ENCODE measurements at regions not wholly inside any gene's neighbourhood (a gene's known extent, or its start where the extent isn't known, plus 50 kb on each side); places are given as distances from the start of the nearest gene placed in this dataset.

GRCh38 chr4:63632858-63633257 is 776.4 kb downstream of the TECRL start:
- no peak for DNase-seq (ENCODE audit: low read depth)

- no peak for DNase-seq (ENCODE audit: low read depth)
Observed at GRCh38 chr4:63620271-63620670, 789.0 kb downstream of the TECRL start.

- no peak for DNase-seq (ENCODE audit: low read depth)
Observed at GRCh38 chr4:63619771-63620170, 789.5 kb downstream of the TECRL start.

GRCh38 chr4:63618883-63619718 is 790.1 kb downstream of the TECRL start:
- DNase-seq (ENCODE audit: low read depth), result no peak

DNA sequence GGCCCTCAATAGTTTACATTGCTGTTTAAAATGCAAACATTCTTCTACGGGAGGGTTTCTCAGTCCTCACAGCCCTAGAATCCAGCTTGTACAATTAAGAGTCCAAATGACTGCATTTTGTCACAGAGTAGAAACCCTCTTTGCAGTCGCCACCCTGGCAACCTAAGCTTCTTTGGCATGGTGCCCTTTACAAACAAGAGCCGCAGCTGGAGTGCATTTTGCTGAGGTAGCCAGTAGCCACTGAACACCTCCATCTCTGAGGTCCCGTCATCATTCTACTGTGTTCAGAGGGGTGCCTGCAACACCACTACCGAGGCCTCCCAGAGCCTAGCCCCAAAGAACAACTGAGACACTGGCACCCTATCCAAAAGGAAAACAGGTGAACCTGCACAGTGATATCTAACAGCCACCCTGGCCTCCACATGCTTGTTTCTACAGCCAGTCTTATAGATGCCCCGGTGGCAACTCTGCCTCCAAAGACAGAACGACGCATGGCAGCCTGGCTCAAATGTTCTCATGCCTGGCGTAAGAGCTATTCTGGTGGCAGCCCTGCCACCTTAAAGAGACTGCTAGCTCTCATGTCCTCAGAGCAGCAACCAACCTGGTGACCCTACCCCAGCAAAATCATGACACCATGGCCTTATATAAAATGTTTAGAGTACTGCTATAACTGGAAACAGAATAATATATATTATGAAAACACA is 801.9 kb downstream of the TECRL start:
- DNase-seq (ENCODE audit: low read depth), result no peak

- no peak for DNase-seq (ENCODE audit: low read depth)
Observed at GRCh38 chr4:63589796-63590195, 819.5 kb downstream of the TECRL start.

DNA sequence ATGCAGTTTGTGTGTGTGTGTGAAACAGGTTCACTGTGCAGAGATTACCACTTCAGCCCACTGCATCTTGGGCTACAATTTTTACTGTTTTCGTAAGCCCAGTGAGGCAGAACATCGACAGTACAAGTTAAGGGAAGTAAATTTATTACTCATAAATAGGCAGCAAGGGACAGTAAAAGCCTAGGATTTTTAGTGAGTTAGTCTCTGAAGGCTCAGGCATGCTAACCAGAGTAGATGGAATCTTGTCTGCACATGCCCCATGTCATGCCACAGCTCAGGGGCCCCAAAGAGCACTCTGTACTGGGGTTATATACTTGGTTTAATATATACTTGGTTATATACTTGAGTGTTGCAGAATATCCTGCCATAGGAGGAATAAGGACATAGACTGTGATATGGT is 825.7 kb downstream of the TECRL start:
- no peak for DNase-seq (ENCODE audit: low read depth)

DNA sequence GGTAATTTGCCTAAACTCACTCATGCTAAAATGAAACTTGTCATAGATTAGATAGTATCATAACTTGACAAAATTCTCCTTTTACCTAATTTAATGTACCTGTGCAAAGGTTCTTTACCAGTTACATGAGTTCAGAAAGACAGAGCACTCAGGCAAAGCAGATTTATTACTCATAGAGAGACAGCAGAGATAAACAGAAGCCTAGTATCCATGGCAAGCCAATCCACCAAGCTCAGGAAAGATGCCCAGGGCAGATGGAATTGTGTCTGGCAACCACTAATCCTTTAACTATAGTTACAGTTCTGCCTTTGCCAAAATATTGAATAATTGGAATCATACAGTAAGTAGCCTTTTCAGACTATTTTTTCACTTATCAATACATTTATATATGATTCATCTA is 826.2 kb downstream of the TECRL start:
- no peak for DNase-seq (ENCODE audit: low read depth)

GRCh38 chr4:63580796-63581475 is 828.3 kb downstream of the TECRL start:
- no peak for DNase-seq (ENCODE audit: low read depth)

GRCh38 chr4:63578383-63578782 is 830.9 kb downstream of the TECRL start:
- no peak for DNase-seq (ENCODE audit: low read depth)

- DNase-seq (ENCODE audit: low read depth), result no peak
Observed at GRCh38 chr4:63566658-63567057, 842.6 kb downstream of the TECRL start.

DNA sequence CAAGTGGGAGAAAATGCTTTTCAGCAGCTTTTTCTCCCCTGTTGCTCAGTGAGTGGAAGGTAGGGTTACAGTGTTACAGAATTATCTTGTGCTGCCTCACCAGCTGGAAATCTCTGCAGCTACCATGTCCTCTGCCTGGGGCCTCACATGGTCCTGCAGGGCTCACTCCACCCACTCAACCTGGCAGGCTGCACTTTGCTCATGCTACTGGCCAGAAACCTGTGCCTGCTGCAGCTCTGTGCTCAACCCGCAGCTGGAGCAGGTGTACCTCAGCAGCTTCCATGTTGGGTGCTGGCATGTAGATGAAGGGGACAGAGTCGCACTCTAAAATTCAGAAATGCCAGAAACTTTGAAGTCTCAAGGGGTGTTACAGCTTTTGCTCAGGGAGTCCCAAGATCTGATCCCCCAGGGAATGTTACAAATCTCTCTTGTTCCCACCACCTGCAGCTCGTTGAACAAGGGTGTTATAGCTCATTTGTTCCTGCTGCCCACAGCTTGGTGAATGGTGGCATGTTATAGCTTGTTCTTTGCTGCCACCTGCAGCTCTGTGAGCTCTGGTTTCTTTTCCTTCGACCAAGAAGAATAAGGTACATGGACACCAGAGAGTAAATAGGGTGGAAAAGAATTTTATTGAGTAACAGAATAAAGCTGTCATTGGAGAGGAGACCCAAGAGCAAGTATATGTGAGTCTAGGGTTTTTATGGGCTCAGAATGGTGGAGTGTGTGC is 845.8 kb downstream of the TECRL start:
- no peak for DNase-seq (ENCODE audit: low read depth)

GRCh38 chr4:63558709-63559108 is 850.5 kb downstream of the TECRL start:
- no peak for DNase-seq (ENCODE audit: low read depth)

- no peak for DNase-seq (ENCODE audit: low read depth)
Observed at GRCh38 chr4:63556332-63556731, 852.9 kb downstream of the TECRL start.

GRCh38 chr4:63553123-63553522 is 856.1 kb downstream of the TECRL start:
- DNase-seq (ENCODE audit: low read depth), result no peak

- no peak for DNase-seq (ENCODE audit: low read depth)
Observed at GRCh38 chr4:63541828-63542227, 867.4 kb downstream of the TECRL start.

- DNase-seq (ENCODE audit: low read depth), result no peak
Observed at GRCh38 chr4:63529581-63530337, 879.5 kb downstream of the TECRL start.

DNA sequence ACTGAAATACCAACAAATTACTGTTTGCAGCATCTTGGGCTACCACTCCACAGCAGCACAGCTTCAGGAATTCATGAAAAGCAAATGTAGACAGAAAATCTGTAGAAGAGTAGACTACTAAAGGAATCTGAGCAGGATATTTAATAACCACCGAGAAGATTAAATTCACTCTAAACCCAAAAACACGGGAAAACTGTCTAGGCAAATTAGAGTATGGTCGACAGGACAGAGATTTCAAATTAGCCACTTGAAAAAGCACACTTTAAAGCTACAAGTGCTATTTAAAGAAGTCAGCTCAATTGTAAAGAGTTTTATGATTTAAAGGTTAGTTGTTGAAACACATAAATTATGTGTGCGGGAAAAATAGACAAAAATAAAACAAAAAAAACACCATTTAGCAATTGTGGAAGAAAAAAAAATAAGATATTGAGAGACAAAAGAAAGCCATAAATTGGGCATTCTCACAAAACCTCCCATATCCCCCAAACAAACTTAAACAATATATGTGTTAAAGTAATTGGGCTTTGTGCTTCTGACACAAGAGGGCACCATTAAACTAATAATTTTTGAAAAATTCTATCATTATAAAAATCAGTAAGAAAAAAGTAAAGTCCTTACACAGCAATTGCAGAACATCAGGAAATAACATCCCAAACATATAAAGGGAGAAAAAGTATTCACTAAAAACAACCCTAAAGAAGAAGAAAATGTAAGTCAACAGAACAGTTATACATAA is 880.8 kb downstream of the TECRL start:
- no peak for DNase-seq (ENCODE audit: low read depth)

- no peak for DNase-seq (ENCODE audit: low read depth)
Observed at GRCh38 chr4:63526251-63526650, 883.0 kb downstream of the TECRL start.

DNA sequence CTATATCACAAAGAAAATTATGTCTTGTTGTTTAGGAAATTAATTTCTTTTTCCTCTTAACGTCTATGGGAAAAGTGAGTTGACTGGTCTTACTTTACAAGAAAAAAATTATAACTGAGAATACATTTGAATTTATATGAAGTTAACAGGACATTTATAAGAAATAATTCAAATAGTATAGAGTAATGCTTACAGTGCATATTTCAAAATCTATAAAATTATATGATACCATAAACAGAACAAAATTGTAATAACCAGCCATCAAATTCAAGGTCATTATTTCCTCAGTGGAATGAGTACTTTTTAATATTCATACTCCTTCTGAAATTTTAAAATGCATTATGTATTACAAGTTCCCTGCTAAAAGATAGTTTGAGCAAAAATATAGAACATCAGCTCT is 884.5 kb downstream of the TECRL start:
- DNase-seq (ENCODE audit: low read depth), result no peak
